ENCODE measurements at regions not wholly inside any gene's neighbourhood (a gene's known extent, or its start where the extent isn't known, plus 50 kb on each side); places are given as distances from the start of the nearest gene placed in this dataset.
"Not testable (repeated sequence)": the region's sequence is repeated elsewhere in the genome, so short reads cannot be mapped to it uniquely, and the experiment has no call there.

DNA sequence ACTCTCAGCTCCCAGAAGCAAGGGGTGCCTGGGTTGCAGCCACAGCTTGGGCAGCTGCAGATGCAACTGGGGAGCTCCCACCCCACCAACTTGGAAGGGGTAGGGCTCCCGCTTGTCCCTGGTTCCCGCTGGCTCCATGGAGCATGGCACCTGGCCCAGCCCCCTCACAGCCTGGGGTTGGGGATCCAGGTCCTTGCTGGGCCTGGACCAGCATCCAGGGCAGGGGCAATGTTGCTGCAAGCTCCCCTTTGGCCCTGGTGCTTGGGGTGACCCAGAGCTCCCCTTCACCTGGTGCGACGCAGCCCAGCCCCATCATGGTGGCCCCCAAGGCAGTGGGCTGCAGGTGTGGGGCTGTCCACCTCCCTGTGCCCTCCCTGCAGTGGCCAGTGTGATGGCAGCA is 99.6 kb upstream of the FRMD4B start:
- DNase-seq (ENCODE audit: low spot score) = no peak

DNA sequence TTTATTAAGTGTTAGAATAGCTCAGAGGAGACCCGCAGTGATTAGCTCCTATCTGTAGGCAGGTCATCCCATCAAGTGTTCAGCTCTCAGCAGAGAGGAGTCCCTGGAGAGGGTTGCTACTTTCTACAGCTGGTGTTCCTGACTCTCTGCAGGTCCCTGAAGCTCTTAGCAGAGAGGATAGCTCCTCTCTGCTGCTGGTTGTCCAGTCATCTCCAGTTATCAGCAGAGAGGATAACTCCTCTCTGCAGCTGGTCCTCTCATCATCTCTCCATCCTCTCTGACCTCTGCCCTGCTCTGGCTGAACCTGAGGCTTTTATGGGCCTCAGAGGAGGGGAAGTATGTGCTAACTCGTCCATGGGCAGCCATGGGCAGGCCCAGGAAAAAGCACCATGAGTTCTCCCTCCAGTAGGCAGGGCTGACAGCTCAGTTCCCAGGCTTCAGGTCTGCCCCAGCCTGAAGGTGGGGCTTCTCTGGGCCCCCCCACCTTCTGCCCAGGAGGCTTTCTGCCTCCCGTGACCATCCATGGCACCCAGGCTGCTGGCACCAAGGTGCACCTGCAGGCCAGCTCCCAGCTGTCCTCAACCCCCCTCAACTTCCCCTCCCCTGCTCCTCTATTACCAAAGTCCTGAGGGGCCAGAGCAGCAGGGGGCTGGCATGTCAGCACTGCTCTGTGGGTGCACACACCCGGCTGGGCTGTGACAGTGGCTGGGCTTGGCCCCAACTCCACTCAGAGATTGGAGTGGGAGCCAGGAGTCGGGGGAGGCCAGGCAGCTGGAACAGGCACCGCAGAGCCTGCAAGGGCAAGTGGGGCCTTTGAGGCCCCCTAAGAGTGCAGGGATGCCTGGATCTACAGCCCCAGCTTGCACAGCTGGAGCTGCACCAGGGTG is 98.9 kb upstream of the FRMD4B start:
- DNase-seq (ENCODE audit: low spot score) = no peak

DNA sequence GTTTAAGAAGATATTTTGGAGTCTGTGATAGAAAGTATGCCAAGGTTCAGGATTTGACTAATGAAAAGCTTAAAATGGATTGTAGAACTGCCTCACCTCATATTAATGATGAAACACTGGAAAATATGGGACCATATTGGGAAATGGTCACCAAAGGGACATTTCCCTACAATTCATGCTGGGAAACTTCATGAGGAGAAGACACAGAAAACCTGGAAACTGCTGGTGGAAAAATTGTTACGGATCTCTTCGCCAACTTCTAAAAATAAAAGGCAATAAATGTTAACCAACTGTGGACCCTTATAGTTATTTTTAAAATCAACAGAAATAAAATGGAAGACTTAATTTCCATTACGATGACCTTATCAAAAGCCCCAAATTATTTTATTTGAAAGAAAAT is 97.6 kb upstream of the FRMD4B start:
- no peak for DNase-seq (ENCODE audit: low spot score)

DNA sequence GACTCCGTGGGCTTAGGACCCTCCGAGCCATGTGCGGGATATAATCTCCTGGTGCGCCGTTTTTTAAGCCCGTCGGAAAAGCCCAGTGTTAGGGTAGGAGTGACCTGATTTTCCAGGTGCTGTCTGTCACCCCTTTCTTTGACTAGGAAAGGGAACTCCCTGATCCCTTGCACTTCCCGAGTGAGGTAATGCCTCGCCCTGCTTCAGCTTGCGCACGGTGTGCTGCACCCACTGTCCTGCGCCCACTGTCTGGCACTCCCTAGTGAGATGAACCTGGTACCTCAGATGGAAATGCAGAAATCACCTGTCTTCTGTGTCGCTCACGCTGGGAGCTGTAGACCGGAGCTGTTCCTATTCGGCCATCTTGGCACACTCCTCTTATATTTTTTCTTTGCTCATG is 95.1 kb upstream of the FRMD4B start:
- not testable (repeated sequence) for DNase-seq (ENCODE audit: low spot score)

DNA sequence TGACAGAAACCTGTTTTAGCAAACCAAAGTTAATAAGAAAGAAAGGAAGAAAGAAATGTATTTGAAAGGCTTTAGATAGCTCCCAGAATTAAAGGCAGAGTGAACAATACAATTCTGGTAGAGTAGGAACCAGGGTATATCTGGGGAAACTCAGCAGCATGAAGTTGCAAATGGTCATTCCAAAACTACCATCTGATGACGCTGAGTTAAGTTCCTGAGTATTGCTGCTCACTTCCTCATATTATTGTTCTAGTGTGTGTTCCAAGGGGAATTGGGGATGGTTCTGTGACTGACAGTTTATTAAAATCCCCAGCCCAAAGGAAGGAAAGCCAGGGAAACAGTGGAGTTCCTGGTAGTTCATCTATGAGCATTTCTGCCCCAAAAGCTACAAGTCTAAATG is 88.3 kb upstream of the FRMD4B start:
- DNase-seq (ENCODE audit: low spot score) = no peak

DNA sequence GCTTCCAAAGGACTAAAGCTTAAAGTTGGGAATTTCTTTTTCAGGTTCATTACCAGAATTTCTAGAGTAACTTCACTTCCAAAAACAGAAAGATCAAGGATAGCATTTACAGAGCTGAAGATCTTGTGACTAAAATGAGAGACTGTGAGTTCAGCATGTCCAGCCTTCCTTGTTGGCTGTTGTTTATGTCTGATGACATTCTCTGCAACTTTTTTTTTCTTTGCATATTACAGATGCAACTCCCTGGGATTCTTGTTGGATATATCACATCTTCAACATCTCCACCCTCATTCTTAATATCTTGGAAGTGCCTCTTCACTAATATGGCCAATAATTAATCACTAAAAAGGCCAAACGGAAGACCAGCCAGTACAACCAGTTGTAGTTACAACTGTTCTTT is 86.2 kb upstream of the FRMD4B start:
- no peak for DNase-seq (ENCODE audit: low spot score)

DNA sequence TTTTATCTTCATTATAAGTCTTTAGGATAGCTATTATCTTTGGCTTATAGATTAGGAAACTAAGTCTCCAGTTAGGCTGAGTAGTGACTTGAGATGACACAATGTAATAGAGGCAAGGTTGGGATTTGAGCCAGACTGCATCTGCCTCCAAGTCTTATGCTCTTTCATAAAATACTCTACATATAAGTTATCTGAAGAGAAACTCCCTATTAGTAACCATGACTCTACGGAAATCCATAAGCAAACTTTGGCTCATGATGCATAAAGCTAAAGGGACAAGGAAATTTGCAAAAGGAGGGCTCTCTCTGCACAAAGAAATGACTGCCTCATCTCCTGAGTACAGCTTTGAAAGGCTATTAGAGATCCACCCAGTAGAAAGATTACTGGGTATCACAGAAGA is 77.6 kb upstream of the FRMD4B start:
- no peak for DNase-seq (ENCODE audit: low spot score)

DNA sequence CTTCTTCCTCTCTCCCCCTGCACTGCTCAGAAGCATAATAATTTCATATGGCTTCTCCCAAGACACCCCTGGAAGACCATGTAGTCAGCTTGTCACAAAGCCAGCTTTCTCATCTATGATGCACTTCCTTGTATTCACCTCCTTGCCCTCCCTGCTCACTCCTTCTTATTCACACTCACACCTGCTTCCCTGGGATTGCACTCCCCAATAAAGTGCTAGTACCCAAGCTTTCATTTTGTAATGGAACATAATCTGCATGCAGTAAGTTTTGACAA is 76.9 kb upstream of the FRMD4B start:
- DNase-seq (ENCODE audit: low spot score) = no peak

DNA sequence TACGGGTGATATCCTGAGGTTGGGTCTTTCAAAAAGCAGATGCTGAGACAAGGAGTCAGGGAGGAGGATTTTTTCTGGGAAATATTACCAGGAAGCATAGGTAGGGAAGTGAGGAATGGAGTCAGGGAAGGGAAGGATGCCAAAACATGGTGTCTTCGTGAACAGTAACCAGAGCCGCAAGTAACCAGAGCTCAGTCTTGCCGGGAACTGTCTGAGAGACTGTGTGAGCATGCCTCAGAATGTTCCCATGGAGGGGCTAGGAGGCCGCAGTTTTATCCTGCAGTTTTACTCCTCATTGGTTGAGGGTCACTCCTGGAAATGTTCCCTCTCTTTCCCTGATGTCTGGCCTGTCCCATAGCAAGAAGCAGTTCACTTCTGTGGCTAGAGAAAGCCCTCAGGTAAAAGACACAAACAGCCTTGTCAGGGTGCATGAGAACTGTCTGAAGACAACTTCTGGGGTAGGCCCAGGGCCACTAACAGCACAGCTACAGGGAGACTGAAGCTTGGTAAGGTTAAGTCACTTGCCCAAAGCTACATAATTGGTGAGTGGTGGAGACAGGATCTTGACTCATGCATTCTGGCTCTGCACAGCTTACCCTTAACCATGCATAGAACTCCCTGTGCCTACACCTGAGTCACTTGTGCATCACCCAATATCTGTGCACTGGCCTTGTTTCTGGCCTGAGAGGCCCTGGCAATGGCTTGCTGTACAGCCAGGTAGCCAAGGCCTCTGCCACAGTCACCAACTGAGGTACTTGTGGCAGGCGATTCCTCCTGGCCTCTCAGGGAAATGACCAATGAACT is 76.3 kb upstream of the FRMD4B start:
- DNase-seq (ENCODE audit: low spot score) = no peak

DNA sequence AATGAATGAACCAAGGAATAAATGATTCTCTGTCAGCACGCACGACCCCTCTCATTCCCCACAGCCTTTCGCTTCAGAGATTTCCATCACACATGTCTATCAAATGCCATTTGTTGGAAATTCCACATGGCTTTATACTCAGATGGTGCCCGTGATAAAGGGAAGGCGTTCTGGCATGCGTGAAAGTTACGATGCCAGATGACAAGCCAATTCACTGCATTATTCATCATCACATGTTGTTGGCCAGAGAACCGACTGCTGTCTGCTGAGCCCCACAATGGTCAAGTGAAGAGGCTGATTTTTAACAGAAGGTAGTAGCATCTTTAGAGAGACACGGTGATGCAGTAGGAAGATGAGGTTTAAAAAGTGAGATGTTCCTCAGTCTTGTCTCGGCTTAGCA is 74.1 kb upstream of the FRMD4B start:
- DNase-seq (ENCODE audit: low spot score) = no peak

DNA sequence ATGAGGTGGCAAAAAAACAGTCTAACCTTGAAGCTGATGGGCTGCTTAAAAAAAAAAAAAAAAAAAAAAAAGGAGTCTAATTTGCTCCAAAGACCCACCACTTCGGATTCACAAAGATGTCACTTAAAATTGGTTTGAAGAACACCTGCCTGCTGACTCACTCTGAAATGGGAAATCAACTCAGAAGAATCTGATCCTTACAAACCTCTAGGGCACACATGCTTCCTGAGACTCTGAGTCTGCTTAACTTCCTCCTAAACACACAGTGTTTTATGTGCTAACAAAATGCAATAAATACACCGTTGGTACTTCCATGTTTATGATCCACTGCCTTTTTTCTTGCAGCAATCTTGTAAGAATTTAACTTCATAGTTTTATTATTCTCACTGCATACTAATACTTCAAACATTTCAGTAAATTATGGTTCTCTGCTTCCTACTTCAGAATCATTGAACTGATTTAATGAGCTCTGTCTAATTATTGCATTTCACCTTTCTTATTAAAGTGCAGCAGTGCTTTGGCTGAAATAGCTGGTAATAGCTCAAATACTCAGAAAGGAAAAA is 73.0 kb upstream of the FRMD4B start:
- no peak for DNase-seq (ENCODE audit: low spot score)

DNA sequence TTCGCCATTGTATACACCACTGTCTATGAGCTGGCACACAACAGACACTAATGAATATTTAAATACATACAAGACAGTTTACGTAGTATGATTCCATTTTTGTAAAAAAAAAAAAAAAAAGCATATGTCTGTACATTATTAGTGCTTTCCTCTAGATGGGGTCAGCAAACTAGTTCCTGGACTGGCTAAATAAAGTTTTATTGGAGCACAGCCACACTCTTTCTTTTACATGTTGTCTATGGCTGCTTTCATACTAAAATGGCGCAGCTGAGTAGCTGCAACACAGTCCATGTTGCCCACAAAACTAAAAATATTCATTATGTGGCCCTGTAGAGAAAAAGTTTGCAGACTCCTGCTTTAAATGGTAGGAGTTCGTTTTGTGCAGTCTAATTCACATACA is 70.7 kb upstream of the FRMD4B start:
- DNase-seq (ENCODE audit: low spot score) = no peak

DNA sequence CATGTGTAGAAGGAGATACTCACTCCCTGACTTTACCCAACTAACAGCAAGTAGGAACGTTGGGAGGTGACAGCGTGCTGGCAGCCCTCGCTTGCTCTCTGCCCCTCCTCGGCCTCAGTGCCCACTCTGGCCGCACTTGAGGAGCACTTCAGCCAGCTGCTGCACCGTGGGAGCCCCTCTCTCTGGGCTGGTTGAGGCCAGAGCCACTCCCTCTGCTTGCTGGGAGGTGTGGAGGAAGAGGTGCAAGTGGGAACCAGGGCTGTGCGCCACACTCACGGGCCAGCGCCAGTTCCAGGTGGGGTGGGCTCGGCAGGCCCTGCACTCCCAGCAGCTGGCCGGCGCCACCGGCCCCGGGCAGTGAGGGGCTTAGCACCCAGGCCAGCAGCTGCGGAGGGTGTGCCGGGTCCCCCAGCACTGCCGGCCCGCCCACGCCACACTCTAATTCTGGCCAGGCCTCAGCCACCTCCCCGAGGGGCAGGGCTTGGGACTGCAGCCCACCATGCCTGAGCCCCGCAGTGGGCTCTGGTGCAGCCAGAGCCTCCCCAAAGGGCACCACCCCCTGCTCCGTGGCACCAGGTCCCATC is 68.4 kb upstream of the FRMD4B start:
- no peak for DNase-seq (ENCODE audit: low spot score)

DNA sequence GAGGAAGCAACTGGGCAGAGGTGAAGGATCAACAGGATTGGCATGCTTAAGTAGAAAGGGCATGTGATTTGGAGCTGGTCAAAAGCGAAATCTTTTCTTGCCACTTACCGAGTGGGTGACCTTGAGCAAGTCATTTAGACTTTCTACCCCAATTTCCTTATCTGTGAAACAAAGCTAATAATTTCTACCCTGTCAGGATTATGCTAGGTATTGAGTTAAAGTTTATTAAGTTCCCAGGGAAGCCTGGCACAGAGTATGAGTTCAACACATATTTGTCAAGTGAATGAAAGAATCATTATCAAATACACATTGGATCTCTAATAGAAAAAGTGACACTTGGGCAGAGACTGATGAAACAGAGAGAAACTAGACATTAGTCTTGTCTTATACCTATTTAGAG is 66.4 kb upstream of the FRMD4B start:
- DNase-seq (ENCODE audit: low spot score) = no peak

DNA sequence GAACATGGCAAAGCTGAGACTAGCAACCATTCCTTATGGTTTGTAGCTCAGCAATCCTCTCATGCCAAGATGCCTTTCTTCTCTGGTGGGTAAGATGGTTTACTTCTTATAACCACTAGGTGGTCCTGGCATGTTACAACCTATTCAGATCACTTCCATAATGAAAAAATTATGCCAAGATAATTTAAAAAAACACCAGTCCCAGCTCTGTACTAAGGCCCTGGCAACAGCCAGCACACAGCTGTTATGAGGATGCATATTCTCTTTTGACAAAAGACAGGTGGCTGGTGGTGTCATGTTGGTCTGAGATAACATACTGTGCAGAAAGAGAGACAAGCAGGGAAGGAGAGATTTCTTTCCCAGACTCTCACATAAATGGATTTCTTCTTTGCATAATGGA is 65.7 kb upstream of the FRMD4B start:
- no peak for DNase-seq (ENCODE audit: low spot score)

DNA sequence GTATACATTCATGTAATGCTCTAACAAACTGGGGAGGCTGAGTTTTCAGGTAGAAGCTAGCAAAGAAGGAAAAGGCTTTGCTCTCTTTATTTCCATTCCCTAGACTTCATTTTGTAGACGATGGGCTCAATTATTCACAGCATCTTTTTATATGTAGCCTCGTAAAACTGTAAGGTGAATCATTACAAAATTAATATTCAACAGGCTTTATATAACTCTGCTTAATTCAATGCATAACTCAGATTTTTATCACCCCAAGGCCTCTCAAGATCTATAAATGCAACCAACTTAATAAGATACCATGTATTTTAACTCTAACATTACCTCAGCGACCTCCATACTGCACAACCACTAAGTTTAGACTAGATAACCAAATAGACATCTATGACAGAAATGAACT is 63.0 kb upstream of the FRMD4B start:
- DNase-seq (ENCODE audit: low spot score) = no peak

DNA sequence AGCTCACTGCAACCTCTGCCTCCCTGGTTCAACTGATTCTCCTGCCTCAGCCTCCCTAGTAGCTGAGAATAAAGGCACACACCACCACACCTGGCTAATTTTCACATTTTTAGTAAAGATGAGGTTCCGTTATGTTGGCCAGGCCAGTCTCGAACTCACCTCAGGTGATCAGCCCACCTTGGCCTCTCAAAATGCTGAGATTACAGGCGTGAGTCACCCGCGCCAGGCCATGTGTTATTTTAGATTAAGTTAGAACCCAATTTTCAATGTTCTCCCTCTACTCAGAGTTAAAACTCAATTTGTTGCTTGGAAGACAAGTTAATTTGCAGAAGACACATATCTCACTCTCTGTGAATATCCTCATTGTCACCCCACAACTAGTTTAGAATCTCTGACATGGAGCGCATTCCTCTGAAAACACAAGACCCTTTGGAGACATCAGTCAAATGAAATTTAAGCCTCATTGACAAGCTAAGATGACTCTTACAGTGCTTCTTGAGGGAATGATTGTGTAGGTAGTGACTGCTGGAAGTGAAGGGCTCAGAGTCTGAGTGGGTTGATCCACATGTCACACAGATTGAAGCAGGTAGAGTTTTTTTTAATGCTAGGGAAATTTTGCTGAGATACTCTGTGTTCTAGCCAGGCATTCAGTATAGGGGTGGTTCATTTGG is 60.6 kb upstream of the FRMD4B start:
- DNase-seq (ENCODE audit: low spot score) = no peak

DNA sequence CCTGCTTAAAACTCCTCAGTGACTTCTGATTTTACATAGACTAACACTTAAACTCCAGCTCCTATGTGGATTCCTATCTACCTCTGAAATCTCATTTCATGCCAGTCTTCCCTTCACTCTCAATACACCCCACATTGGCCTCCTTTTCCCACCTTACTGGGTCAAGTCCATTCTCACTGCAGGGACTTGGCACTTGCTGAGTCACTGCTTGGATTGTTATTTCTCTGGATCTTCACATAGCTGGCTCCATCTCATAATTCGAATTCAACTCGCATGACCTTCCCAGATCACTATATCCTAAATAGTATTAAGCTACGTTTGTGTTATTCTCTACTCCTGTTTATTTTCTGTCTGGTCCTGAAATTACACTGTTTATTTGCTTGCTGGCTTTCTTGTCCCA is 59.6 kb upstream of the FRMD4B start:
- DNase-seq (ENCODE audit: low spot score) = no peak

DNA sequence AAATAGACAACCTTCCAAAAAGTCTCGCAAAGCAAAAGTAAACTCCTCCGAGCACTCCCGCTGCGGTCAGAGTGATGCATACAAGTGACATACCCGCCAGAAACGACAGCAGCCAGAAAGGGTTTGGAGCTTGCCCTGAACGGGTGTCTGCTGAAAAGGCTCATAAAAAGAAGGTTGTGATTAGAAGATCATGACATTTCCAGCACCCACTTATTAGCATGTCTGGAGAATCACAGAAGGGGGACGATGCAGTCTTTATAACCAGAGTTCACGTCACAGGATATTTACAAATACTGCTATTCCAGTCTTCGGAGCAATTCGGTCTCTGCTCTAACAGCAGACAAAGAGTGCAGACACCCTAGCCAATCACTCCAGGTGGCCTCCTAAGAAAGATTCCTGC is 59.1 kb upstream of the FRMD4B start:
- no peak for DNase-seq (ENCODE audit: low spot score)

DNA sequence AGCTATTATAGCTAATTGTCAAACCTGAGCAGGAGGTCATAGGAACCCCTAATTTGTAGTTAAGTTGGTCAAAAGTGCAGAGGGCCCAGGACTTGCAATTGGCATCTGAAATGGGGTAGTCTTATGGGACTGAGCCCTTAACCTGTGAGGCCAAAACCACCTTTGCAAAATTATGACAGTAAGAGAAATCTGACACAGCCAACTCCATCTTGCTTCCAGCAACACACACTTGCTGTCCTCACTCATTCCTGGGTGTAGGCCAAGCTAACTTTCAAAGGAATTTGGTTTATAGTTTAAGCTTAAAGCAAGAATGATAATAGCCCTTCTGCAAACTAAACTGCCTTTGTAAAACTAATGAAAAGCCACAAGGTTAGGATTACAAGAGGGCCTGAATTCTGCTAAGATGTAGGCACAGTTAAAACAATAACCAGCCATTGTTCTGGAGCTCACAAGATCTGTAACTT is 57.6 kb upstream of the FRMD4B start:
- no peak for DNase-seq (ENCODE audit: low spot score)

DNA sequence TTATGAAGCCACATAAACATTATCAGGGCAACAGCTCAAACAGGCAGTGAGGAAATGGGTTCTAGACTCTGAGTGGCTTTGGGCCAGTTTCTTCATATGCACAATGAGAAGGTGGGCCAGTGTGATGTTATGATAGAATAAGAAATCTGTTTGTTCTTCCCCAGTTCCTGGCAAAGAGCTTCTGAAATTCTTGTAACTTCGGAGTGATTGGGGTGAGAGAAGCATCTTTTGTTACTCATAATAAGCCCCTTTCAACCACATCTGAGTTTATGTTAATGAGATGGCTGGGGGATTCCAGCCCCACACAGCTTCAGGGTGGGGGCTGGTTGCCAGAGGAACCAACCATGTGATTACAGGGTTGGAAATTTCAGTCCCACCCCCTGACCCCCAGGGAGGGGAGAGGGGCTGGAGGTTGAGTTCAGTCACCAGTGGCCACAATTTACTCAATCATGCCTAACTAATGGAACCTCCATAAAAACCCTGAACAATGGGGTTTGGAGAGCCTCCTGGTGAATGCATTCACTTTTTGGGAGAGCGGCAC is 57.0 kb upstream of the FRMD4B start:
- DNase-seq (ENCODE audit: low spot score) = no peak

DNA sequence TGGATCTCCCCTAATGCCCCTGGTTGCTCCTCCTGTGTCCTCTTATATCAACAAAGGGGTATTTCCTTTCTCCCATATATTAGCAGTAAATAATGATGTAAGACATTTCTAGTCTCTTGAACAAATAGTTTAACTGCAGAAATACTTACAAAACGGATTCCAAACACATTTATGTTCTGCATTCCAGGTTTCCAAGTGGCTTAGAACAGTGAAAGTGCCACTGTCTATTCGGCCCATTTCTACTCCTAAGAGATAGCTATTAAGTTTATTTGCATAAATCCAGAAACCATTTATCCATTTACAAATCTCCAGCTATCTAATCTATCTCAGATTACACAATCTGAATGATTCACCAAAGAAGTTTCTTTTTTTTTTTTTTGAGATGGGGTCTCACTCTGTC is 55.8 kb upstream of the FRMD4B start:
- DNase-seq (ENCODE audit: low spot score) = no peak

Data from CD4-positive, alpha-beta T cell treated with Interleukin-15 for 4 hours (primary cell).